Natural killer cell (primary cell): ENCODE measurements at regions not wholly inside any gene's neighbourhood (a gene's known extent, or its start where the extent isn't known, plus 50 kb on each side); places are given as distances from the start of the nearest gene placed in this dataset.

Experiments used
- ATAC-seq, 3 donors: fragments of 150-1000 bp in 2 of 3; fragments of 200-7000 bp in 1 of 3; cut with Tn5 transposase; 1 replicate in 1 of 3; 2 replicates in 2 of 3; pipeline ENCODE4 v1.10.0; 2021; ENCODE audit warnings: mild to moderate bottlenecking in 2 of 3, moderate library complexity in 2 of 3
- DNase-seq, 2 donors: peaks; one replicate each; pipeline versions ENCODE4 v3.0.0 to v3.0.0-alpha.2; 2013 to 2021; ENCODE audit warnings: mixed read lengths in 1 of 2
- H3K27ac ChIP-seq: one replicate; pipeline ENCODE4 v1.5.1; 2013; ENCODE audit warnings: mild to moderate bottlenecking, low read length
- H3K27me3 ChIP-seq: one replicate; pipeline ENCODE4 v1.6.1; 2013; ENCODE audit warnings: low read length; ENCODE audit not compliant: control insufficient read depth, insufficient read depth
- H3K36me3 ChIP-seq: one replicate; pipeline ENCODE4 v1.6.1; 2013; ENCODE audit warnings: low read length; ENCODE audit not compliant: control insufficient read depth, insufficient read depth
- H3K4me1 ChIP-seq: one replicate; pipeline ENCODE4 v1.6.1; 2013; ENCODE audit warnings: low read length; ENCODE audit not compliant: control insufficient read depth, insufficient read depth
- H3K4me3 ChIP-seq: one replicate; pipeline ENCODE4 v1.5.1; 2013; ENCODE audit warnings: low read length
- H3K9me3 ChIP-seq: one replicate; pipeline ENCODE4 v1.6.1; 2013; ENCODE audit warnings: low read length; ENCODE audit not compliant: control insufficient read depth, insufficient read depth
- H3K27ac Mint-ChIP-seq, 2 donors: one replicate each; pipeline ENCODE4 v1.8.0; 2022; ENCODE audit warnings: mild to moderate bottlenecking in 2 of 2, mixed read lengths in 2 of 2, moderate library complexity in 1 of 2
- H3K27me3 Mint-ChIP-seq, 2 donors: one replicate each; pipeline ENCODE4 v1.8.0; 2022; ENCODE audit warnings: low read depth in 2 of 2, mixed read lengths in 2 of 2
- H3K36me3 Mint-ChIP-seq: one replicate; pipeline ENCODE4 v1.8.0; 2022; ENCODE audit warnings: mixed read lengths
- H3K4me1 Mint-ChIP-seq, 2 donors: one replicate each; pipeline ENCODE4 v1.8.0; 2022; ENCODE audit warnings: mixed read lengths in 2 of 2
- H3K4me3 Mint-ChIP-seq: one replicate; pipeline ENCODE4 v1.8.0; 2022; ENCODE audit warnings: mild to moderate bottlenecking, moderate library complexity, mixed read lengths
- H3K9me3 Mint-ChIP-seq, 2 donors: one replicate each; pipeline ENCODE4 v1.8.0; 2022; ENCODE audit warnings: mixed read lengths in 2 of 2
- CTCF ChIP-seq: fragments of 200-600 bp; IDR thresholded peaks from one replicate; pipeline ENCODE4 v1.8.0; 2022; ENCODE audit warnings: antibody characterized with exemption
- WGBS: methylation state at CpG from one replicate; pipeline ENCODE4 v1.1.7; 2013; ENCODE audit warnings: missing lambda C conversion rate; ENCODE audit not compliant: insufficient coverage; 5-methylcytosine and 5-hydroxymethylcytosine counted together
- intact Hi-C: fragments of 100-400 bp; cut with micrococcal nuclease; formaldehyde crosslinking; loops from one replicate; pipeline ENCODE4 v1.14.2; 2022

- no peak for TF ChIP-seq CTCF
- H3K27me3 Mint-ChIP-seq: peaks cover 20 to 27% of the 10 kb centered on the region in 2 donors
These were observed 92.3 kb upstream of the UQCRFS1 start for GRCh38 chr19:29305268-29305667.

GRCh38 chr19:29308977-29309590, 96.1 kb upstream of the UQCRFS1 start:
- Mint-ChIP-seq H3K9me3 (no peaks in the 10 kb centered on the region), H3K27me3 (peaks cover 47 to 50% of the 10 kb centered on the region in 2 donors), H3K4me3 (no peak overlapping the region), H3K4me1 (peaks cover 0 to 3% of the 10 kb centered on the region in 2 donors), H3K36me3 (no peaks in the 10 kb centered on the region), H3K27ac (no peak overlapping the region)
- no peaks in the 10 kb centered on the region for H3K9me3 ChIP-seq
- no peaks in the 10 kb centered on the region for H3K4me1 ChIP-seq
- WGBS: 22% methylated on average over 12 of the region's 12 CpGs
- ATAC-seq (no peak), DNase-seq (no peak)
- H3K4me3 ChIP-seq: no peak overlapping the region
- H3K36me3 ChIP-seq: no peaks in the 10 kb centered on the region
- H3K27ac ChIP-seq: no peak overlapping the region
- no peaks in the 10 kb centered on the region for H3K27me3 ChIP-seq
- intact Hi-C loops: no loop called here
- no peak for TF ChIP-seq CTCF

More at GRCh38 chr19:29305268-29305667, 92.3 kb upstream of the UQCRFS1 start:
- H3K36me3 ChIP-seq: no peaks in the 10 kb centered on the region
- no peaks in the 10 kb centered on the region for H3K27me3 ChIP-seq
- no peaks in the 10 kb centered on the region for H3K9me3 ChIP-seq
- WGBS: 88% methylated on average over 1 of the region's 1 CpG
- intact Hi-C loops: no loop called here
- Mint-ChIP-seq H3K36me3 (no peaks in the 10 kb centered on the region), H3K9me3 (no peaks in the 10 kb centered on the region), H3K4me3 (no peak overlapping the region), H3K4me1 (peaks cover 23 to 24% of the 10 kb centered on the region in 2 donors), H3K27ac (no peak overlapping the region)
- DNase-seq: no peak
- no peak overlapping the region for H3K27ac ChIP-seq
- no peak overlapping the region for H3K4me3 ChIP-seq
- peaks cover 19% of the 10 kb centered on the region for H3K4me1 ChIP-seq
- no peak for ATAC-seq

- H3K36me3 ChIP-seq: no peaks in the 10 kb centered on the region
These were observed 96.7 kb upstream of the UQCRFS1 start for GRCh38 chr19:29309637-29310036.

More at GRCh38 chr19:29309637-29310036, 96.7 kb upstream of the UQCRFS1 start:
- no peaks in the 10 kb centered on the region for H3K9me3 Mint-ChIP-seq
- H3K27me3 Mint-ChIP-seq: peaks cover 49 to 50% of the 10 kb centered on the region in 2 donors
- Histone ChIP-seq H3K9me3 (no peaks in the 10 kb centered on the region), H3K27me3 (no peaks in the 10 kb centered on the region), H3K4me3 (no peak overlapping the region), H3K27ac (no peak overlapping the region), H3K4me1 (no peaks in the 10 kb centered on the region)
- ATAC-seq (peak in 1 of 3 donors; percentile 11), DNase-seq (no peak)
- no peak for TF ChIP-seq CTCF
- no peak overlapping the region for H3K27ac Mint-ChIP-seq
- H3K4me1 Mint-ChIP-seq: peaks cover 0 to 3% of the 10 kb centered on the region in 2 donors
- WGBS: 55% methylated on average over 9 of the region's 9 CpGs
- intact Hi-C loops: no loop called here
- H3K36me3 Mint-ChIP-seq: no peaks in the 10 kb centered on the region
- H3K4me3 Mint-ChIP-seq: no peak overlapping the region
